ENCODE measurements at regions not wholly inside any gene's neighbourhood (a gene's known extent, or its start where the extent isn't known, plus 50 kb on each side); places are given as distances from the start of the nearest gene placed in this dataset.

- H2AFZ ChIP-seq (ENCODE audit: low read depth) = no peak overlapping the region
- no peaks in the 10 kb centered on the region for H3K36me3 ChIP-seq (ENCODE audit: insufficient read depth)
- H3K4me3 ChIP-seq (IDR thresholded peaks at IDR 0.05; ENCODE audit: insufficient read depth, low read depth, low read length) = no peak overlapping the region
- no peak overlapping the region for H3K27ac ChIP-seq
- H3K79me2 ChIP-seq (ENCODE audit: insufficient read depth, low read depth) = no peaks in the 10 kb centered on the region
- no peaks in the 10 kb centered on the region for H3K27me3 ChIP-seq (ENCODE audit: insufficient read depth, low read depth)
- no peak overlapping the region for H3K9ac ChIP-seq
- H3K4me1 ChIP-seq (ENCODE audit: low read depth, poor library complexity, severe bottlenecking) = no peaks in the 10 kb centered on the region
- TF ChIP-seq CTCF (conservative IDR thresholded peaks at IDR 0.05; ENCODE audit: low read depth, low read length) = no peak
- no peaks in the 10 kb centered on the region for H4K20me1 ChIP-seq (ENCODE audit: insufficient read depth)
- H3K4me2 ChIP-seq = no peak overlapping the region
Observed at GRCh38 chr9:13651969-13652663, 372.6 kb upstream of the MPDZ start.

DNA sequence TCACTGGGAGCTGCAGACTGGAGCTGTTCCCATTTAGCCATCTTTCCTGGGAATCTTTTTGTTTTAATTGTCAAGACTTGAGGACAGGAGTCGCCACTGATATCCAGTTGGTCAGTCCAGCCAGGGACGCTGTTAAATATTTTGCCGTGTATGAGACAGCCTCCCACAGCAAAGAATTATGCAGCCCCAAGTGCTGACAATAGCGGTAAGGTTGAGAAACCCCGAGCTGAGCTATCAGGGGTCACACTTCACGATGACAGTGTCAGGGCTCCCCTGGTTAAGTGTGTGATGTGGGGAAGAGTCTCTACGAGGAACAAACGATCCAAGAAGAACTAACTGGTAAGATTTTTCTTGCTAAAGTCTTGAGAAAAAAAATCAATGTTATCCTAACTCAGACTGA is 372.0 kb upstream of the MPDZ start:
- no peaks in the 10 kb centered on the region for H3K79me2 ChIP-seq (ENCODE audit: insufficient read depth, low read depth)
- TF ChIP-seq CTCF (conservative IDR thresholded peaks at IDR 0.05; ENCODE audit: low read depth, low read length) = no peak
- no peak overlapping the region for H2AFZ ChIP-seq (ENCODE audit: low read depth)
- H3K9ac ChIP-seq = no peak overlapping the region
- H3K4me3 ChIP-seq (IDR thresholded peaks at IDR 0.05; ENCODE audit: insufficient read depth, low read depth, low read length) = no peak overlapping the region
- H3K27me3 ChIP-seq (ENCODE audit: insufficient read depth, low read depth) = no peaks in the 10 kb centered on the region
- no peaks in the 10 kb centered on the region for H3K36me3 ChIP-seq (ENCODE audit: insufficient read depth)
- H4K20me1 ChIP-seq (ENCODE audit: insufficient read depth) = no peaks in the 10 kb centered on the region
- H3K4me1 ChIP-seq (ENCODE audit: low read depth, poor library complexity, severe bottlenecking) = no peaks in the 10 kb centered on the region
- H3K4me2 ChIP-seq = no peak overlapping the region
- no peak overlapping the region for H3K27ac ChIP-seq

- Histone ChIP-seq H3K4me3 (IDR thresholded peaks at IDR 0.05; ENCODE audit: insufficient read depth, low read depth, low read length) (no peak overlapping the region), H2AFZ (ENCODE audit: low read depth) (no peak overlapping the region), H3K4me2 (no peak overlapping the region), H4K20me1 (ENCODE audit: insufficient read depth) (no peaks in the 10 kb centered on the region), H3K79me2 (ENCODE audit: insufficient read depth, low read depth) (no peaks in the 10 kb centered on the region), H3K36me3 (ENCODE audit: insufficient read depth) (no peaks in the 10 kb centered on the region), H3K27me3 (ENCODE audit: insufficient read depth, low read depth) (no peaks in the 10 kb centered on the region), H3K4me1 (ENCODE audit: low read depth, poor library complexity, severe bottlenecking) (no peaks in the 10 kb centered on the region), H3K9ac (no peak overlapping the region), H3K27ac (no peak overlapping the region)
- TF ChIP-seq CTCF (conservative IDR thresholded peaks at IDR 0.05; ENCODE audit: low read depth, low read length) = no peak
Observed at GRCh38 chr9:13648676-13649075, 369.2 kb upstream of the MPDZ start.

GRCh38 chr9:13648068-13648467 is 368.6 kb upstream of the MPDZ start:
- H3K27me3 ChIP-seq (ENCODE audit: insufficient read depth, low read depth) = no peaks in the 10 kb centered on the region
- H3K36me3 ChIP-seq (ENCODE audit: insufficient read depth) = no peaks in the 10 kb centered on the region
- H3K4me2 ChIP-seq = no peak overlapping the region
- H3K4me1 ChIP-seq (ENCODE audit: low read depth, poor library complexity, severe bottlenecking) = no peaks in the 10 kb centered on the region
- H2AFZ ChIP-seq (ENCODE audit: low read depth) = no peak overlapping the region
- no peaks in the 10 kb centered on the region for H3K79me2 ChIP-seq (ENCODE audit: insufficient read depth, low read depth)
- H3K27ac ChIP-seq = no peak overlapping the region
- no peak overlapping the region for H3K4me3 ChIP-seq (IDR thresholded peaks at IDR 0.05; ENCODE audit: insufficient read depth, low read depth, low read length)
- H3K9ac ChIP-seq = no peak overlapping the region
- TF ChIP-seq CTCF (conservative IDR thresholded peaks at IDR 0.05; ENCODE audit: low read depth, low read length) = no peak
- H4K20me1 ChIP-seq (ENCODE audit: insufficient read depth) = no peaks in the 10 kb centered on the region

Measured in KMS-11 (cell line).